T1000 (cell line): ENCODE measurements at regions not wholly inside any gene's neighbourhood (a gene's known extent, or its start where the extent isn't known, plus 50 kb on each side); places are given as distances from the start of the nearest gene placed in this dataset.

Experiments used
- DNase-seq: peaks from one replicate; lab custom pipeline; 2025; ENCODE audit warnings: mixed read lengths; lab: John Stamatoyannopoulos, UW

GRCh38 chr17:77771587-77771986 lies 186.9 kb upstream of the TNRC6C start:
- DNase-seq = no peak

GRCh38 chr17:77771998-77772397 lies 186.5 kb upstream of the TNRC6C start:
- DNase-seq = no peak

DNA sequence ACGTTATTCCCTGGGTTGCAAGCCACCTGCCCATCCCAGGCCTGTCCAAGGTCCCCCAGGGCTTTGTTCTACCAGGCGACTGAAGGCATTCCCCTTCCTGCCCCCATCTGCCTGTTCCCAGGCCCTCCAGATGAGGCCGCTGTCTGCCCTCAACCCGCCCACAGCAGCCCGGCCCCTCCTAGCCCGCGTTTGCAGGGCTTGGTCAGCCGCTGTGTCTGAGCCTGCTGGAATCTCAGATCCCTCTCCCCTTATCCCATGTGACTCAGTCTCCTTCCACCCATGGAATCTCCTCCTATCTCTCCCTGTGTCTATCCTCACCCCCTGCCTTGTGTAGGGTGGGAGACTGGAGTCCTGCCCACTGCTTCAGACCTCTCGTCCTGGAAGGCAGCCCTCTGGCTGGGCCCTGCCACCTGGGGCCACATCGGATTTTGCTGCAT lies 186.0 kb upstream of the TNRC6C start:
- no peak for DNase-seq

GRCh38 chr17:77772899-77773358 lies 185.6 kb upstream of the TNRC6C start:
- DNase-seq = no peak

- DNase-seq = no peak
Observed at GRCh38 chr17:77774182-77774581, 184.3 kb upstream of the TNRC6C start.

- DNase-seq = no peak
Observed at GRCh38 chr17:77778636-77779489, 179.6 kb upstream of the TNRC6C start.

GRCh38 chr17:77779711-77780539 lies 178.6 kb upstream of the TNRC6C start:
- no peak for DNase-seq

DNA sequence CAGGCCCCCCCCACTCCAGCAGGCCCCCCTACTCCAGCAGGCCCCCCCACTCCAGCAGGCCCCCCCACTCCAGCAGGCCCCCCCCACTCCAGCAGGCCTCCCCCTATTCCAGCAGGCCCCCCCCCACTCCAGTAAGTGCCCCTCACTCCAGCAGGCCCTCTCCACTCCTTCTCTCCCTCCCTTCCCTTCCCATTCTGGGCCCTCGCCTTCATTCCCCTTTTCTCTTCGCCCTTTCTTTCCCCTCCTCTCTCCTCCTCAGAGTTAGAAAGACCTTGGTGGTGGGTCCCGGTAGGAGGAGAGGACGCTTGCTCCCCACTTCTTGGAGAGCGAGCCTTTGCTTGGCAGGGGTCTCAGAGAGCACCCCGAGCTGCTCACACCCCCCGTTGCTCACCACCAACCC lies 177.0 kb upstream of the TNRC6C start:
- no peak for DNase-seq

- DNase-seq = no peak
Observed at GRCh38 chr17:77782201-77782600, 176.3 kb upstream of the TNRC6C start.

- no peak for DNase-seq
Observed at GRCh38 chr17:77782611-77783010, 175.9 kb upstream of the TNRC6C start.

DNA sequence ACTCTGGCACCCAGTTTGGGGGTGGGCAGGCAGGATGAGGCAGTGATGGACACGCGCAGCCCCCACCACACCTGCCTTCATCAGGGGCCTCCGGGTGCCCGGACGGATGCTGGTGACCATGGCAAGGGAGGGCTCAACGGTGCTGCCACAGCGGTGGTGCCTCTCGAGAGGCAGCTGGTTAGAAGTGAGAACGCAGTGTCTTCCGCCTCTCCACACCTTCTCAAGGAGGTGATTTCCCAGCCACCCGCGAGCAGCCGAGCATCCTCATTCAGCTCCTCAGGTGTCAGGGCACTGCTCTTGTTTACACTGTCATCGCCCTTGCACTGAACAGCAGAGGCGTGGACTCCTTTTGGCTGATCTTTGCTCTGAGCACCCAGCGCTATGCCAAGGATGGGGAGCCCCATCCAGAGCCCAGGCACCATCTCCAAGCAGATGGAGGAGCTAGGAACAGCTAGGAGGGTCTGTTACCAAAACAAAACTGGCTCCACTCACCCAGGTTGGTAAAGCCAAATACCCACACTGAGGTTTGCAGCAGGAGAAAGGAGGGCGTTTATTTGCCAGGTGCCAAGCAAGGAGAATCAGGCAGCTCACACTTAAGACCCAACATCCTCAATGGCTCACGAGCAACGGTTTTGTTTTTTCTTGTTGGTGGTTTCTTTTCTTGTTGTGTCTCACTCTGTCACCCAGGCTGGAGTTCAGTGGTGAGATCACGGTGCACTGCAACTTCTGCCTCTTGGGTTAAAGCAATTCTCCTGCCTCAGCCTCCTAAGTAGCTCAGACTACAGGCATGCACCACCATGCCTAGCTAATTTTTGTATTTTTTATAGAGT lies 174.3 kb upstream of the TNRC6C start:
- no peak for DNase-seq

GRCh38 chr17:77785312-77785905 lies 173.1 kb upstream of the TNRC6C start:
- no peak for DNase-seq

DNA sequence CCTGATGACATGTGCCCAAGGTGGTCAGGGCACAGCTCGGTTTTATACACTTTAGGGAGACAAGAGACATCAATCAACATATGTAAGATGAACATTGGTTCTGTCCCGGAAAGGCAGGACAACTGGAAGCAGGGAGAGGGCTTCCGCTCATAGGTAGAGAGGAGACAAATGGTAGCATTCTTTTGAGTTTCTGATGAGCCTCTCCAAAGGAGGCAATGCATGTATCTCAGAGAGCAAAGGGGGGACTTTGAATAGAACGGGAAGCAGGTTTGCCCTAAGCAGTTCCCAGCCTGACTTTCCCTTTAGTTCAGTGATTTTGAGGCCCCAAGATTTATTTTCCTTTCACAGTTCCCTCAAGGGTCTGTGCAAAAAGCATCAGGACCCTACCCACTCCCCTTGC lies 172.4 kb upstream of the TNRC6C start:
- DNase-seq = no peak

- no peak for DNase-seq
Observed at GRCh38 chr17:77786740-77787505, 171.6 kb upstream of the TNRC6C start.

DNA sequence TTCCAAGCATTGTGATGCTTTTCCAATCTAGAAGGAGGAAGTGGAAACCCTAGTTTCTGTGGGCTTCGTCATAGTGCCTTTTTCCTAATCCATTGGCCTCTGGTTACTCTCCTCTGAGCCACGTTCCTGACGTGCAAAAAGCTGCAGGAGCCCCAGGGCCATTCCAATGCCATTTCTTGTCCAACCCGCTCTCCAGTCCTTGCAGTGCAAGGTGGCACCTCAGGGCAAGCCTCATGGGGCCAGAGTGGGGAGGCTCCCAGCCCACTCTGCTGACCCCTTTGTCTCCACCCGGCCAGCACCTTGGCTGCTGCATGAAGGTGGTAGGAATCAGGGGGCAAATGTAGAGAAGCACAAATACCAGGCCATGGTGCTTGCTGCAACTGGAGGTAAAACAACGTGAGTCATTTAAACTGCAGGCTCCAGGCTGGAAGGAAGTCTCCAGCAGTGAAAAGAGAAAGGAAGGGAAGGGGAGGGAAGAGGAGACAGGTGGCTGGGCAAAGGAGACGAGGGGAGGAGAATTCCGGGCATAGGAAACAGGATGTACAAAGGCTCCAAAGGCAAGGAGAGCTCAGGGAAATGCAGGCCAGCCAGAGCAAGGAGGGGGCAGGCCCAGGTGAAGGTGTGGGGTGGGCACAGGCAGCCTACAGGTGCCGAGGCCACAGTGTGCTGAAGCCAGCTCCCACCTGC lies 168.2 kb upstream of the TNRC6C start:
- DNase-seq = no peak

DNA sequence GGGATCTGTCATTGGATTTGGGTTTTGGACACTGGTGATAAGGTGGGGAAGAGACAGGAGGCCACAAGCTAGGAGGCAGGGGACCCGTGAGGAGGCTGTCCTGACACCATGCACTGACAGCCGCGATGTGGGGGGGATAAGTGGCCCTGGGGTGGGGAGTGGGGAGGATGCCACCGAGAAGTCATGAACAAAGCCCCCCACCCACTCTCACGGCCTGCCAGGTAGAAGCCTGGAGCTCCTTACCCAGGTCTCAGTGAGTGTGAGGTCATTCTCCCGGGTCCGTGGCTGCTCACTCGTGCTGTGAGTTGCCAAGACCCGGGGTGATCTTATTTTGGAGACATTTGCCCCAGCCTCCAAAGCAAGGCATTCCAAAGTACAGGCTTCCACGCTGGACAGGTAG lies 165.9 kb upstream of the TNRC6C start:
- no peak for DNase-seq

- DNase-seq = no peak
Observed at GRCh38 chr17:77793146-77793970, 165.1 kb upstream of the TNRC6C start.

- DNase-seq = no peak
Observed at GRCh38 chr17:77793971-77794235, 164.6 kb upstream of the TNRC6C start.

DNA sequence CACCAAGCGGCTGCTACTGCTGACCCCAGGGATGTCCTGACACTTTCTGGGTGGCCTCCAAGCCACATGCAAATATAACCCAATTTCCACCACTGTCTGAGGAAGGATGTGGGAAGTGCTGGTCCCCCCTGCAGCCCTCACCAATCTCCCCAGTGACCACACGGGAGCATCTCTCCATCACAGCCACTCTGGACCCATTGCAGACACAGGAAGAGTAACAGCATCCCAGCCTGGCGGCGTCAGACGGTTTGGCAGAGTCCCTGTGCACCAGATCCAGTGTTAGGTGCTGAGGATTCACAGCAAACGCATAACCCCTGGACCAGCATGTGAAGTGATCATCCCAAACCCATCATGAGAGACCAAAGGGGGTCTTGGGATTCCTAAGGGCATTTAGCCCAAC lies 163.7 kb upstream of the TNRC6C start:
- DNase-seq = no peak

DNA sequence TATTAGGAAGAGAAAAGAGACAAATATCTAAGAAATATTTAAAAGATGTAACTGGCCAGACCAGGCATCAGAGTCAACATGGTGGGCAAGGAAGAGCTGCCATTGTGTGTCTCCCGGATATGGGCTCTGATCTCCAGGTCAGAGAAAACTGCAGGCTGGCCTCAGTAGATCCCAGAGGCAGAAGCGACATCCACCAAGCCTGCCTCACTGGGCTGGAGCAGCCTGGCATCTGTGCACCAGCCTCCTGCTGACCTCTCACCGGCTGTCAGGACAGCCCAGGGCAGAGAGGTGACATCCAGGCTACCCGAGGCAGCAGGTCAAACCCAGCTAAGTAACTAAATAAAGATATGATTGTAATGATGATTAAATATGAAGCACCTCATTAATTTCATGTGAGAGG lies 162.8 kb upstream of the TNRC6C start:
- DNase-seq = no peak
